Stimulated activated CD8-positive, alpha-beta memory T cell treated with anti-CD3 and anti-CD28 coated beads, Interleukin-2, amount 100 ng/mL, for 1 hour (primary cell): ENCODE measurements at regions not wholly inside any gene's neighbourhood (a gene's known extent, or its start where the extent isn't known, plus 50 kb on each side); places are given as distances from the start of the nearest gene placed in this dataset.
A peak's percentile ranks its signal among the peaks of the same experiment; 100 is the strongest.

Experiments used
- DNase-seq, 2 donors: peaks; one replicate each; pipeline ENCODE4 v3.0.0-alpha.2; 2020; ENCODE audit warnings: low read depth in 2 of 2

GRCh38 chr18:70671889-70672565 lies 383.2 kb downstream of the SOCS6 start:
- DNase-seq: no peak

GRCh38 chr18:70666936-70667335 lies 378.1 kb downstream of the SOCS6 start:
- DNase-seq: no peak

- no peak for DNase-seq
Observed at GRCh38 chr18:70663141-70663540, 374.3 kb downstream of the SOCS6 start.

- no peak for DNase-seq
Observed at GRCh38 chr18:70662588-70662987, 373.7 kb downstream of the SOCS6 start.

- DNase-seq: peak in 1 of 2 donors; percentile 27
Observed at GRCh38 chr18:70659036-70659925, 370.4 kb downstream of the SOCS6 start.

GRCh38 chr18:70653671-70654070 lies 364.8 kb downstream of the SOCS6 start:
- no peak for DNase-seq

GRCh38 chr18:70650878-70651277 lies 362.0 kb downstream of the SOCS6 start:
- DNase-seq: no peak

- no peak for DNase-seq
Observed at GRCh38 chr18:70649683-70650082, 360.8 kb downstream of the SOCS6 start.

GRCh38 chr18:70645971-70646370 lies 357.1 kb downstream of the SOCS6 start:
- no peak for DNase-seq

GRCh38 chr18:70643812-70644211 lies 355.0 kb downstream of the SOCS6 start:
- DNase-seq: no peak

GRCh38 chr18:70641156-70641775 lies 352.4 kb downstream of the SOCS6 start:
- no peak for DNase-seq

GRCh38 chr18:70640336-70640887 lies 351.6 kb downstream of the SOCS6 start:
- no peak for DNase-seq

- DNase-seq: no peak
Observed at GRCh38 chr18:70636991-70637390, 348.1 kb downstream of the SOCS6 start.

GRCh38 chr18:70634576-70635147 lies 345.8 kb downstream of the SOCS6 start:
- DNase-seq: no peak

- DNase-seq: no peak
Observed at GRCh38 chr18:70627182-70627802, 338.4 kb downstream of the SOCS6 start.

- DNase-seq: no peak
Observed at GRCh38 chr18:70622622-70623419, 334.0 kb downstream of the SOCS6 start.

GRCh38 chr18:70621710-70622109 lies 332.9 kb downstream of the SOCS6 start:
- DNase-seq: no peak

GRCh38 chr18:70620837-70621612 lies 332.2 kb downstream of the SOCS6 start:
- no peak for DNase-seq

- no peak for DNase-seq
Observed at GRCh38 chr18:70617020-70617763, 328.3 kb downstream of the SOCS6 start.
